NCI-H524 treated with DMSO at 0.1 percent for 48 hours (cell line): ENCODE measurements at regions not wholly inside any gene's neighbourhood (a gene's known extent, or its start where the extent isn't known, plus 50 kb on each side); places are given as distances from the start of the nearest gene placed in this dataset.
"Not testable (repeated sequence)": the region's sequence is repeated elsewhere in the genome, so short reads cannot be mapped to it uniquely, and the experiment has no call there.

Experiments
- DNase-seq: peaks from one replicate; lab custom pipeline; 2025; lab: John Stamatoyannopoulos, UW

DNA sequence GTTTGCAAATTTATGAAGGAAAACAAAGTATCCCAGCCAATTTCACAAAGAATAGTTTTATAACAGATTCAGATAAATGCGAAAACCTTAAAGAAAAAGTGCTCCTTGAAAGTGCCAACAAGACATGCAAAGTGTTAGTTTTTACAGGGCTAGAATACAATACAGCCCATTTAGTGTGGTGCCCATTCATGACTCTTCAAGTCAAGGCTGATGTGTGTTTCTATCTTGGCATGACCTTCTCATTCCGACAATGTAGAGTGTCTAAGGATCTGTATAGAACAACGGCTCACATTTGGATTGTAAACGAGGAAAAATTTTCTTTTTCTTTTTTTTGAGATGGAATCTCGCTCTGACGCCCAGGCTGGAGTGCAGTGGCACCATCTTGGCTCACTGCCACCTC lies 205.2 kb upstream of the SEMA6A start:
- no peak for DNase-seq

DNA sequence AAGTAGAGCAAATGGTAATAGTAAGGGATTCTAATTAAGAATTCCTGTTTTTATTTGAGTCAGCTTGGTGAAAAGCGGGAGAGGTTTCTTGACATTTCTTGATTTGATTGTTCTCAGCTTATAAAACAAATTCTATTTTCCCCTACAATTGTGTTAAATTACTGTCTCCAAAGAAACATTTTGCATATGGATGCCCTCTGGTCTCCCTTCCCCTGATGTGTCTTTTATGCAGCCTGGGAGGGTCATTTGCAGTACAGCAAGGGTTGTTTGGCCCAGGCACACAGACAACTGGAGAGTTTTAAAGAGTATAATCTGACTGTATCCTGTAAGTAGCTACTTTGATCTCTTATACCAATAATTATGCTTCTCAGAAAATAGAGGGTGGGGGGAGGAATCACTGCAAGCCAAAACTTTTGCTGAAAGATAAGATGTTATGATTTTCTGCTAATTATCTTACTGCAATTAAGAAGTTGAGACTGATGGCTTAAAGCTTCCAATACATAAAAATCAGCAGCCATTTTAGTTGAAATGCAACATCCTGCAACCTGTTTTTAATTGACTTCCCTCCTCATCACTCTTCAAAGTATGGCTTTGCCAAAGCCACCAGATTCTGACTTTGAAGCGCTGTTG lies 204.1 kb upstream of the SEMA6A start:
- no peak for DNase-seq

DNA sequence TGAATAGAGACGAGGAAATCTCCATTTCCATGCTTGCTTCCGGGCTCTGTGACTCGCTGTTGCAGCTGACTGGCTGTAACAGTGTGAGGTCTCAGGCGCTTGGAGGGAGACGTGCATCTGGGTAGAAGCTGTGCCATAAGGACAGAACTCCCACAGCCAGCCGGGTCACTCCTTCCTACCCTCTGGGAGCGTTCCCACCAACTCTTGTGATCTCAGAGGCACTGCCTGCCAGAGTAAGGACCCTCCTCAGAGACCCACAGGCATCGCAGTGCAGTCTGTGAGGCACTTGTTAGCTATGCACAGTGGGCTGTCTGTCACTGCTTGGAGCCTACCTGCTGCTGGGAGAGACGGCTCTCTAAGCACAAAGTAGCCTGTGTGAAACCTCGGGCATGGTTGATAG lies 203.4 kb upstream of the SEMA6A start:
- DNase-seq: no peak

DNA sequence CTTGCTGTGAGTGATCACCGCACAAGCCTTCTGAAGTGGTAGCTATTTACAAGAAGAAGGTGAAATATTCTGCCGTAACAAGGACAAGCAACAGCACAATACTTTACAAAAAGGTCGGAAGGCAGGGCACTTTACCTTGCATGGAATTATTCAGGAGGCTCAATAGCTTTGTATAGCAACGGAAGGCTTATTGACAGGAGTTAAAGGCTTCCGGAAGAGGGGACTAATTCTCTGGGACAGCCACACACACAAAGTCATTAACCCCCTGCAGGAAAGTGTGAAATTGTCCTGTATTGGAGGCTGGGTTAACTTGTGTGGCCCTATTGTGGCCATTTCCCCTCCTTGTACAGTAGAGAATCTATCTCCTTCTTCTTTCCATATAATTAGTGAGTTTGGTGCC lies 199.3 kb upstream of the SEMA6A start:
- DNase-seq: no peak

DNA sequence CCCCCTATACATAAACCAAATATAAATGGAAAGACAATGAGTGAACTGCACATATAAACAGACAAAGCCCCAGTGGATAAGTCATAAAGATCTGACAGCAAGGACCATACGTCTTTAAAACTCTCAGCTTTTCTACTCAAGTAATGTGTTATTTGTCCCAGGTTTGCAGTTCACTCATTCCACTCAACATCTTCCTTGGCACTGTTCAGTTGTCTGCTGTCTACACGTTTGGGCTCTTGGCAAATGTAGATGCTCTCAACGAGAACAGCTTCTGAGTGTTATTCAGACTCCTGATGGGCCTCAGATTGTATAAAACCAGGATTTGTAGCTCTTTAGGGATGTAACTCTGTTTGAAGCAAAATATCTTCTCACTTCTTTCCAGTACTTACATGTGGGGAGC lies 198.2 kb upstream of the SEMA6A start:
- no peak for DNase-seq

DNA sequence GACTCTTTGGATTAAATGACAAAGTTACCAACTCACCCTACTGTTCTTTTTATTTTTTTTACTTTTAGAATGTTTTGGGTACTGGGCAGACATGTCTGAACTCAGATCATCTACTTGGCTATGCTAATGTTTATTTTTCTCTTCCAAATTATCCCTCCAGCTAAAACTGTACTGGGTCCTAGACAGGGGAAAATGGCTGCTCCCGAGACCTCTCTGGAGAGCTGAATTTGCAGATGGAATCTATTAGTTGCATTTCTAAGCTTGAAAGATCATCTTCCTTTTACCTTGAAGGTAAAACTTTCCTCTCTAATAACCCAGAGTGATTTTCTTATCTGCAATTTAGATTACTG lies 197.5 kb upstream of the SEMA6A start:
- DNase-seq: no peak

DNA sequence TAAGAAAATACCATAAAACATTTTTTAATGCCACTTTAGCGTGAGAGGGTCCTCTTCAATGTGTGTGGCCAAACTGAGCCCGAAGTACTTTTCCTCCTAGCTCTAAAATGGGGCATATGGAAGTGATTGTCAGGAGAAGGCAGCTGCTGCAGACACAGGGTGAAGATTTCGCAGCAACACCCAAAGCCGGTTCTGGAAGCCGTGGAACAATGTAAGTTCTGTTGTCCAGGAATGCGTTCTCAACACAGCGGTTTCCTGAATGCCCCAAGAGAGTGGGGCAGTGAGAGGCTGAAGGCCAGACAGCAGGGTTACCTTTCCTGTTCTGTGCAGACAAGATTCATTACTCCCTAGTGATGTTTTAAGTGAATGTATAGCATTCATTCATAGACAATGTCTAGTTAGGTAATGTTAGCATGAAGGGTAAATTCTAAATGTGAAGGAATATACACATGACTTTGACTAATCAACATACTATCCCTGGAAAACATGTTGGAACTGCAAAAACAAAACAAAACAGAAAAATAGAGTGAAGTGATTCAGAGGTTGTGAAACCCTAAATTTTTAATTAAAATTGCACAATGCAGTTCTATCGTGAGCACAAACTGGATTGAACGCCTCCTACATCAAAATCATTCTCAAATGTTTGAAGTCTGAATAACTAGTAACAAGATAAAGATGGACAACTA lies 197.0 kb upstream of the SEMA6A start:
- no peak for DNase-seq

DNA sequence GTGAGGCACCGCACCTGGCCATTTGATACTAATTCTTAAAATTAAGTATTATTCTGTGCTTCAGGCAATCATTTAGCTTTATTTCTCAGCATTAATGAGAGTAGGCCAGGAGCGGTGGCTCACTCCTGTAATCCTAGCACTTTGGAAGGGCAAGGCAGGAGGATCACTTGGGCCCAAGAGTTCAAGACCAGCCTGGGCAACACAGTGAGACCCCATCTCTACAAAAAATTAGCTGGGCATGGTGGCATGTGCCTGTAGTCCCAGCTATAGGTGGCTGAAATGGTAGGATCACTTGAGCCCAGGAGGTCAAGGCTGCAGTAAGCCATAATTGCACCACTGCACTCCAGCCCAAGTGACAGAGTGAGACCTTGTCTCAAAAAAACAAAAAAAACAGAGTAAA lies 195.3 kb upstream of the SEMA6A start:
- not testable (repeated sequence) for DNase-seq

DNA sequence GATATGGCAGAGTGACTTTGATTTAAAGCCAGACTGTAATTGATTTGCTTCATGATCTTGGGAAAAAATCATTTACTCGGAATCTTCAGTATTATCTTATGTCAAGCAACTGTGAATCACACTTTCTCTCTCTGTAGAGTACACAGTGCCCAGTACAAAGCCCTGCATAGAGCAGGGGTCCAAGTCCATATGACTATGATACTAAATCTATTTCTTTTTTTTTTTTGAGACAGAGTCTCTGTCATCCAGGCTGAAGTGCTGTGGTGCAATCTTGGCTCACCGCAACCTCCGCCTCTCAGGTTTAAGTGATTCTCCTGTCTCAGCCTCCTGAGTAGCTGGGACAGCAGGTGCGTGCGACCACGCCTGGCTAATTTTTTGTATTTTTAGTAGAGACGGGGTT lies 194.8 kb upstream of the SEMA6A start:
- DNase-seq: no peak

DNA sequence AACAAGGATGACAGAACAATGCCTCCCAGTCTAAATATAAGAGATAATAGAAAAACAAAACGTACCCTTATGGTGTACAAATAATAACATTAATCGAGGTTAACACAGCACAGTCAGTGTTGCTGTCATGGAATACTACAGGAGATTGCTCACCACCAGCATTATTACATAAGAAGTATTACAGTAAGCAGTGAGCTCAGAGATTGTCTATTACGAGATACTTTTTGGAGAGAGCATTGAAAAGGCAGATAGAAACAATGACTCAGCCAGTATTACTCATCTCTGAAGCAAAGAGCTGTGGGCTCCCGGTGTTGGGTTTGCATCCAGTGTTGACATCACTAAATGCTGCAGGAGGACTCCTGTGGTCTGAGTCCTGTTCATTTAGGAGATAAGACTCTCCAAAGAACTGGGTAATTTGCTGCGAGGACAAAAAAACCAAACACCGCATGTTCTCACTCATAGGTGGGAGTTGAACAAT lies 191.9 kb upstream of the SEMA6A start:
- DNase-seq: no peak

DNA sequence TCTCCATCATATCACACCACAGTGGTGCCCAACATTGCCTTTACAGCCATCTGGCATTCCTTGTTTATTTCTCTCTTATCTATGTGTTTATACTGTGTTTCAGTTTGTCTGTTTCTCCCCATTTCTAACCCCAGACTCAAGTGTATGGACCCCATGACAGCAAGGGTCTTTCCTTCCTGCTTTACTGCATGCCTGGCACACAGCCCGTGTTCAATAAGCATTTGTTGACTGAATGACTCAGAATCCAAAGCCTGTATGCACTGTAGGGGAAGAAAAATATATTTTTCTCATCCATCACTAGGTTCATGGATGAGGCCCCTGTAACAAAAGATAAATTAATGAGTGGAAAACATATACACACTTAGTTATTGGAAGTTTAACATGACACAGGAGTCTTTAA lies 190.8 kb upstream of the SEMA6A start:
- DNase-seq: no peak

DNA sequence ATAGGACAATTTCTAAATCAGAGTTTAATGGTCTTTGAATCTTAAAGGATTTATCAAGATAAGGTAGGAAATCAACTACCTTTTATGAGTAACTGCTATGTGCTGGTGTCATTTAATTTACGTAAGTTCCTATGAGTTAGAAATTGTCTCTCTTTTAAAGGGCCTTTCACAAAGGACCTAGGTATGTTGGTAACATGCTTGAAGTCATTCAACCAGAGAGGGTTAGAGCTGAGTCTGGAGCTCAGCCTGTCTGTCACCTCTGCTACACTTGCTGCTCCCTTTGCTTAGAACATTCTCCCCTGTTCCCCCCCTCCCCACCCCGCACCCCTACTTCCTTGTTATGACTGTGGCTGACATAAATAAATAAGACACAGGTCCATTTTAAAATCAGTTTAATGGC lies 190.3 kb upstream of the SEMA6A start:
- no peak for DNase-seq

DNA sequence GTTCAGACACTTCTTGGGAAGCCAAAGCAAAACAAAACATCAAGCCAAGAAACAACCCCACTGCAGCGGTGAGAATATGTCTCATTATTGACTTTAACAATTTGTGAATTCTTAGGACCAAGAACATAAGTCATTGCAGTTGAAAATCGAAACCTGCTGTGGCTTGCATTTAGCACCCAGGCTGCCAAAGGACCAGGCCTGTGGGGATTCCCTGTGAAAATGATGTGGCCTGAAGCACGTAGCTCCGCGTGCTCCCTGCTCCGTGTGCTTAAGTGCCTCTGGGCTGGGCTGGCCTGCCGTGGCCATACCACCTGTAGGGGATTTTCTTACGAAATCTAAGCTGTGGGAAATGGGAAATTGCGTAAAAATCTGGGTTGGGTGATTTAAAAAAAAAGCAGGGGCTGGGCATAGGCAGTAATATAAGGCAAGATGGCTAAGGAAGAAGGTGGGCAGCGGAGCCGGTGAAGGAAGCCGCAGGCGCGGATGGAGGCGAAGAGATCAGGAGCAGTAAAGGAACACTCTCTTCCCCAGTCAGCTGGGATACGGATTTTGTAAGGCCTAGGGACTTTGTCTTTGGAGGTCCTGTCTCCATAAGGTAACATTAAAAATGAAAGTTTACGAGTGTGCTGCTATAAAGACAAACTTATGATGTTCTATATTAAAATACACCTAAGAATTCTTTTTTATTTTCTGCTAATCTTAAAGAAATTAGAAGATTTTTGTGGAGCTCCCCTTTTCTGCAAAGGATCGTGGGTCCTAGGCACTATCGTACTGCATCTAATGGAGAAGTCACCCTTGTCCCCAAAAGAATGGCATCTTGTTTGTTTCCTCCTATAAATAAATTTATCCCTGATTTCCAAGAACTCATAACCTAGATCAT lies 189.6 kb upstream of the SEMA6A start:
- DNase-seq: no peak

DNA sequence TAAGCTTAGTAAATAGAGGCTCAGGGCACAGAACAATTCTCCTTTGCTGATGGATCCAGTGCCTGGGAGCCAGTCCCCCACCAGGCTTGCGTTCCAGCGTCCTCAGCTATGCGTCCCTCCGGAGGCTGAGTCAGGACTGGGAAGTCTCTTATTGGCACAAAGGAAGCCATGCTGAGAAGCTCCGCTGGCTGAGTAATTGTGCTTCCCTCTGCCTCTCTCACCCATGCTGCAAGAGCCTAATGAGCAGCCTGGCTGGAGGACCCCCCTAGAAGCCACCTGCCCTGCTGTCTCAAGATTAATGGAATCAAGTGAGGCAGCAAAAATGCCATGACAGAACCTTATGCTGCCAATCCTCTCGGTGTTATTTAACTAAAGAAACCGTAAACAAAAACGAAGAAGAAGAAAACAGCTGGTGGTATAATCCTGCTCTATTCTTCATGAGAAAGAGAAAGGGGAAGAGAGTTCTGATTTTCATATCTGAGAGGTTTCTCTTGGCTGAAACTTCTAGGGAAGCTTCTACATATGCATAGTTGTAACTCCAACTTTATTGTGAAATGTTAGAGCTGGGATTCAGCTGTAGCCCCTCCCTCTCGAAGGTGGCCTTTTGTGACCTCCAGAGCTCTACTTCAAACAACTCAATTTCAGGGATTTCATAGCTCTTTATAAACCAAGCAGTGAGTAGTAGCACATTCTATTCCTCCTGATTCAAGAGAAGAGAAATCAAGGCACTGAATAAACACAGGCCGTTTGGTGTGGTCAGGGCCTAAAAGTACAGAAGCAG lies 185.4 kb upstream of the SEMA6A start:
- DNase-seq: peak; percentile 24

DNA sequence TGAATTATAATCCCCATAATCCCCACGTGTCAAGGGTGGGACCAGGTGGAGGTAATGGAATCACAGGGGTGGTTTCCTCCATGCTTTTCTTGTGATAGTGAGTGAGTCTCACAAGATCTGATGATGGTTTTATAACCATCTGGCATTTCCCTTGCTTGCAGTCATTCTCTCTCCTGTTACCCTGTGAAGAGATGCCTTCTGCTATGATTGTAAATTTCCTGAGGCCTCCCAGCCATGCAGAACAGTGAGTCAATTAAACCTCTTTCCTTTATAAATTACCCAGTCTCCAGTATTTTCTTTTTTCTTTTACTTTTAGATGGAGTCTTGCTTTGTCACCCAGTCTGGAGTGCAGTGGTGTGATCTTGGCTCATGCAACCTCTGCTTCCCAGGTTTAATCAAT lies 182.7 kb upstream of the SEMA6A start:
- no peak for DNase-seq

DNA sequence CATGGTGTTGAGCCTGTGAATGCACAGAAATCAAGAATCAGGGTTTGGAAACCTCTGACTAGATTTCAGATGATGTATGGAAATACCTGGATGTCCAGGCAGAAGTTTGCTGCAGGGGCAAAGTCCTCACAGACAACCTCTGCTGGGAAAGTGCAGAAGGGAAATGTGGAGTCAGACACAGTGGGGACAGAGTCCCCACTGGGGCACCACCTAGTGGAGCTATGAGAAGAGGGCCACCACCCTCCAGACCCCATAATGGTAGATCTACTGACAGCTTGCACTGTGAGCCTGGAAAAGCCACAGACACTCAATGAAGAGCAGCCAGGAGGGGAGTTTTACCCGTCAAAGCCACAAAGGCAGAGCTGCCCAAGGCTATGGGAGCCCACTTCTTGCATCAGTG lies 181.9 kb upstream of the SEMA6A start:
- DNase-seq: no peak

DNA sequence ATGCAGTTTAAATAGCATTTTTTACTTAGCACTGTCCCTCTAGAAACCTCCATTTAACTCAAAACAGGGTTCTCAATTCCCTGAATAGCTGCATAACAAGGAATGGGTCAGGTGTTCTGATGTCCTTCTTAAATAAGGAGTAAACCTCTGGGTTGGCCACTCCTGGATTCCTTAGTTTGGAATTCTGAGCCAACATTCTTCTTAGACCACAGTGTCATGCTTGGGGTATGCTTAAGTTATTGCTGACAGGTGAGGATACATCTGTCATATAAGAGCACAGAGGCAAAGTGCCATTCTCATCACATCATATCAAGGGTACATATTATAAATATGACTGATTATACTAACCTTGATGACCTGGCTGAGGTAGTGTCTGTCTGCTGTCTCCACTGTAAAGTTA lies 179.9 kb upstream of the SEMA6A start:
- no peak for DNase-seq

DNA sequence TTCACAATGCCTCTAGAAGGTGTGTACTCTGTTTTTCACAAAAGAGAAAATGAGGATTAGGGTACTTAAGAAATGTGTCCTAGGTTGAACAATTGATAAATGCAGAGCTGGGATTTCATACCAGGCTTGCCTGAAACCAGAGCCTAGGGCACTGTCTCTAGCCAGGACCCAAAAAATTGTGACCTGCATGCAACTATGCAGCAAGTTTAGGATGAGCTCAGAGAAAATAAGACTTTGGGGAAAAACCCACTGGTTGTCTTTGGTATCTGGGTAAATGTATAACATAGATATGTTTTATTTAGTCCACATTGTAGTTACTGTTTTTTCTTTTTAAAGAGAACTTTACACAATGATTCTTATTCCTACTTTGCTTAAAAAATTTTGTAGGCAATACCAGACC lies 177.1 kb upstream of the SEMA6A start:
- DNase-seq: no peak

DNA sequence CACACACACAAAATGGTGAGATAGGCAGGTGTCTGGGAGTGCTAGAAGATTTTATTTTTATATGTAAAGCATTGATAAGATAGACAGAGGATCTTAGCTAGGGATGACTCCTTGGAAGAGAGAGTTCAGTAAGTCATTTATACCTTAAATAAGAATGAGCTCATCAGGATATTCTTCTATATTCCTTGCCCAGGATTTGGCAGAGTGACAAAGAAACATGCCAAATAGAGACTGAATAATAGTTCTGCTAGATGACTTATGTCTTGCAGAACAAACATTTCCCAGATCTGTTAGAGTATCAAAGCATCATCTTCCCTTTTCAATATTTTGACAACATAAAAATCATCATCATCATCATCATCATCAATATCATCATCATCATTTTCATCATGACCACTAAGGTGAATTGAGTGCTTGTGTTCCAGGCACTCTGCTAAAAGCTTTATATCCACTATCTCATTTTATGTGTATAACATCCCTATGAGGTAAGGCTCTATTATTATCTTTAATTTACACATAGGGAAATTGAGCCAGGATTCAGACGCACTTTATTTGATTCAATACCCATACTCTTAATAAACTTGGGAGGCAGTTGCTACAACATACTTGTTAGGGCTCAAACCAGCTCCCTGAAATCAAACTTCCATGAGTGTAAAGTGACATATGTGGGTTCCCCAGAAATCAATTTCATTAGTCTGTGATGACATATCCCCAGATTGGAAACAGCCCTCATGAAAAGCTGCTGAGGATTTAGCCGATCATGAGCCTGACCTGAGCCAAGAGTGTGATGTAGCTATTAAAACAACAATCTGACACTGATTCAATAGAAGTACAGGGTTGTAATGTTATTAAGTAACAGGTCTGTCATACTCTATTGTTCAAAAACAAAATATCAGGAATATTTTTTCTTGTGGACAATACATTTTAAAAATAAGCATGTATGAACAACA lies 176.3 kb upstream of the SEMA6A start:
- no peak for DNase-seq

DNA sequence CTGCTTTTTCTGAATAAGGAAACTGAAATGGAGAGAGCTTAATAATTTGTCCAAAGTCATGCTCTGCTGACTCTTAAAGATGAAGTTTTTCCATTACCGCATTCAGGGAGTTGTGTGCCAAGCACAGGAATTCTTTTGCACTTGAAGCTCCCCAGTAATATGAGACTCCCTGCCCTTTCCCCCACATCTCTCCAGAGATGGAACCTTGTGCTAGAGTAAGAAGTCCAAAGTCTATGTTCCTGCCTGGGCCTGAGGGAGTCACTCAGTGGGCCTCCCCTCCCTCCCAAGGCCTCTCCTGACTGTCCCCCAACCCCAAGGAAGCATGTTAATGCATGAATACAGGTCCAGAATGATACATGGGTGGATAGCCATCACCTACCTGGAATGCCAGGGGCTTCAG lies 173.3 kb upstream of the SEMA6A start:
- DNase-seq: no peak

DNA sequence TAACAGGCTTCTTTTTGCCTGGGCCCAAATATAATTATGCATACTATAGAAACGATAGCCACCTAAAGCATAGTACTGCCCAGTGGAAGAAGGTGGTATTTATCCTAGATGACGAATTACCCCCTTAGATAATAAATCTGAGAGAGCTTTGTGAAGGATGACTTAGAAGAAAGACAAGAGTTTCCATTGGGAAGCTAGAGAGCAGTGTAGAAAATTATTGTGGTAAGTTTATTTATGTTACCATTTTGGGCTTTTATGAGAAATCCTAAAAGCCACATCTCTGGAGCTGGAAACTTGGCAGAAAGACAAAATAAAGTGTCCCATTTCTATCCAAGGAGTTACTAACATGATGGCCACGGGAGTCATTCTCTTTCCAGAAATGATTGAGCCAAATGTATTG lies 172.0 kb upstream of the SEMA6A start:
- DNase-seq: no peak
